ENCODE measurements at regions not wholly inside any gene's neighbourhood (a gene's known extent, or its start where the extent isn't known, plus 50 kb on each side); places are given as distances from the start of the nearest gene placed in this dataset.

DNA sequence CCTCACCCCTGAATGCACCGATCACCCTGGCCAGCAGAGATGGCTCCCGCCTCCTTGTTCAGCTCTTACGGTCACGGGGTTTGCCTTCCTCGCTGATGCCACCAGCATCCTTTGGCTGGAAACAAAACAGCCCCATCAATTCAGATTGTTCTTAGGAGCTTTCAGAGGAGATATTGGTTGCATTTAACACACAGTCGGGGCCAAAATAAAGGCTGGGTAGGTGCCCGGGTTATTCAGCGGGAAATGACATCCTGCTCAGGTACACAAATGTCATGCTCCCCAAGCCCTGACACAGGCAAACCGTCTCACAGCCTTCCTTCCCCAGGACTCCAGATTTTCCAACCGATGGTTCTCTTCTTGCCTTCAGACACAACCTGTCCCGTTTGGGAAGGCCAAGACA is 62.4 kb upstream of the MEF2A start:
- no peaks in the 10 kb centered on the region for H3K36me3 ChIP-seq (replicated peaks; ENCODE audit: insufficient read depth, low read length)
- H4K20me1 ChIP-seq (ENCODE audit: insufficient read depth, low read length), result no peaks in the 10 kb centered on the region
- TF ChIP-seq EZH2phosphoT487 (IDR thresholded peaks at IDR 0.05; ENCODE audit: low read length), result no peak
- TF ChIP-seq, protein P1, sequence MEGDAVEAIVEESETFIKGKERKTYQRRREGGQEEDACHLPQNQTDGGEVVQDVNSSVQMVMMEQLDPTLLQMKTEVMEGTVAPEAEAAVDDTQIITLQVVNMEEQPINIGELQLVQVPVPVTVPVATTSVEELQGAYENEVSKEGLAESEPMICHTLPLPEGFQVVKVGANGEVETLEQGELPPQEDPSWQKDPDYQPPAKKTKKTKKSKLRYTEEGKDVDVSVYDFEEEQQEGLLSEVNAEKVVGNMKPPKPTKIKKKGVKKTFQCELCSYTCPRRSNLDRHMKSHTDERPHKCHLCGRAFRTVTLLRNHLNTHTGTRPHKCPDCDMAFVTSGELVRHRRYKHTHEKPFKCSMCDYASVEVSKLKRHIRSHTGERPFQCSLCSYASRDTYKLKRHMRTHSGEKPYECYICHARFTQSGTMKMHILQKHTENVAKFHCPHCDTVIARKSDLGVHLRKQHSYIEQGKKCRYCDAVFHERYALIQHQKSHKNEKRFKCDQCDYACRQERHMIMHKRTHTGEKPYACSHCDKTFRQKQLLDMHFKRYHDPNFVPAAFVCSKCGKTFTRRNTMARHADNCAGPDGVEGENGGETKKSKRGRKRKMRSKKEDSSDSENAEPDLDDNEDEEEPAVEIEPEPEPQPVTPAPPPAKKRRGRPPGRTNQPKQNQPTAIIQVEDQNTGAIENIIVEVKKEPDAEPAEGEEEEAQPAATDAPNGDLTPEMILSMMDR (IDR thresholded peaks at IDR 0.05; ENCODE audit: low read length), result no peak
- TF ChIP-seq EZH2 (optimal IDR thresholded peaks at IDR 0.05; ENCODE audit: low read depth, low read length), result no peak
- no peak for DNase-seq
- no peak overlapping the region for H3K27ac ChIP-seq (ENCODE audit: low read length)
- no peak overlapping the region for H3K4me2 ChIP-seq (ENCODE audit: low read depth, low read length)
- H3K27me3 ChIP-seq (replicated peaks; ENCODE audit: insufficient read depth, low read length), result no peaks in the 10 kb centered on the region
- H3F3A ChIP-seq (ENCODE audit: insufficient read depth, low read length), result no peaks in the 10 kb centered on the region
- H3K4me3 ChIP-seq (ENCODE audit: low read length), result no peak overlapping the region
- H3K4me1 ChIP-seq (ENCODE audit: low read length), result no peaks in the 10 kb centered on the region
- no peak overlapping the region for H3K9ac ChIP-seq (ENCODE audit: low read length)
- no peaks in the 10 kb centered on the region for H3K9me2 ChIP-seq (replicated peaks; ENCODE audit: insufficient read depth, low read length)
- no peaks in the 10 kb centered on the region for H3K9me3 ChIP-seq (replicated peaks; ENCODE audit: insufficient read depth, low read length)
- no peak overlapping the region for H2AFZ ChIP-seq (ENCODE audit: low read length)
- no peaks in the 10 kb centered on the region for H3K79me2 ChIP-seq (ENCODE audit: low read length)

DNA sequence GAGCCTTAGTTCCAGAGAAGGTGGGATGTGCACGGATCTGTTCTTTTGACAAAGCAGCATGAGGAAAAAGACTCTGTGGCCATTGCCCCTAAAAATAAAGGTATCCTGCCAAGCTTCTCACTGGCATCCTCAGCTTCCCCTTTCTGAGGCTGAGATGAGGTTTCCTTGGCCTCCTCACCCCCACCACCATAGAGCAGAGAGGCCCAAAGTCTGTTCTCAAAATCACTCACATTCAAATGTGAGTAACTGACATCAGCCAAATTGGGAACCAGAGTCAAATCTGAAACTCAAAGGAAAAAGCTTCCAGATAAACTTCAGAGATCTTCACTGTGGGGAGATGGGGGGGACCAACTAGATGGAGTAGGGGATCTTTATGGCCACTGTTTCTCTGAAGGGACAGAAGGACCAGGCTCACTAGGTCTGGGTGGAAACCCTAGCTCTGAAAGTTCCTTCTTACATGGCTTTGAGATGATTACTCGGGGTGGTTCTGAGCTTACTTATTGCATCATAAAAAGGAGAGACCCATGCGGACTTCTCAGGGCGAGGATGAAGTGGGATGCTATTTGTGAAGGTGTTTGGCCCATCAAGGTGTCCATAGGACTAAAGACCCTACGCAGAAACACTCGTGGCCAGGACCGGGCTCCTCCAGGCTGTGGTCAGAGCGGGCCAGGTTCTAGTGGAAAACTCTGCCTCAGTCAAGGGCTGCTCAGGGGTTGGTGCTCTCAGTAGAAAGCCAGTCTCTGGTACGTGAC is 61.5 kb upstream of the MEF2A start:
- Histone ChIP-seq H3K27me3 (replicated peaks; ENCODE audit: insufficient read depth, low read length) (no peaks in the 10 kb centered on the region), H3K4me1 (ENCODE audit: low read length) (no peaks in the 10 kb centered on the region), H3K79me2 (ENCODE audit: low read length) (no peaks in the 10 kb centered on the region), H3K9me3 (replicated peaks; ENCODE audit: insufficient read depth, low read length) (no peaks in the 10 kb centered on the region), H3K27ac (ENCODE audit: low read length) (no peak overlapping the region), H3K9ac (ENCODE audit: low read length) (no peak overlapping the region), H3F3A (ENCODE audit: insufficient read depth, low read length) (no peaks in the 10 kb centered on the region), H3K4me3 (ENCODE audit: low read length) (no peak overlapping the region), H3K4me2 (ENCODE audit: low read depth, low read length) (no peak overlapping the region), H2AFZ (ENCODE audit: low read length) (no peak overlapping the region), H3K9me2 (replicated peaks; ENCODE audit: insufficient read depth, low read length) (no peaks in the 10 kb centered on the region), H4K20me1 (ENCODE audit: insufficient read depth, low read length) (no peaks in the 10 kb centered on the region), H3K36me3 (replicated peaks; ENCODE audit: insufficient read depth, low read length) (no peaks in the 10 kb centered on the region)
- TF ChIP-seq, protein P1 (IDR thresholded peaks at IDR 0.05; ENCODE audit: low read length), result no peak
- TF ChIP-seq EZH2 (optimal IDR thresholded peaks at IDR 0.05; ENCODE audit: low read depth, low read length) (no peak), EZH2phosphoT487 (IDR thresholded peaks at IDR 0.05; ENCODE audit: low read length) (no peak)
- no peak for DNase-seq

DNA sequence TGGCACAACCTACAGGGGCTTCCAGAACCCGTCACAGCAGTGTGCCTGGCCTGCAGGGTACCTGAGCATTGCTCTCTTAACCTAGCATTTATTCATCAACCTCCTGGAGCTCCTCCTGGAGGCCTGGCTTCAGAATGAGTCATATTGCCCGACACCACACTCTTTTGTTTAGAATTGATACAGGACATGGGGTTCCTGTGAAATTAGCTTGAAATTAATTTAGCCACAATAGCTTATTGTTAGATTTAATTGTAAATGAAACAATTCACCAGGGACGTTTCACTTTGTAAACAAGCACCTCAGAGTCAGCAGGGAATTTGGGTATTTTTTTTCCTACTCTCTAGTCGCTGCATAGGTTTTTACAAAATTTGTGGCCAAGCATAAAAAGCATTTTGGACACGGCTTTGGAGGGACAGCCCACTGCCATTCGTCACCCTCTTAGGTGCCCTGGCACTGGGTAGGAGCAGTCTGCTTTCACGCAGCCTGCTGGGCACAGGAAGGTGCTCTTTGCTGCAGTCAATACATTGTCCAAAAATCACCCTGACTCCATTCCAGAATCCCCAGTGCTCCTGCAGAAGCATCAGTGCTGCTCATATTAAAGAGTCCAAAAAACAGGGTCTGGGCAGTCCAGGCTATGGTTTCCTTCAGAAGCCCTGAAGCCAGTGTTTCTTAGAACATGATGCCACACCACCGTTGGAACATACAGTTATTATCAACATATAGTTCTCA is 60.8 kb upstream of the MEF2A start:
- no peaks in the 10 kb centered on the region for H3K79me2 ChIP-seq (ENCODE audit: low read length)
- no peaks in the 10 kb centered on the region for H3K9me3 ChIP-seq (replicated peaks; ENCODE audit: insufficient read depth, low read length)
- H3K27ac ChIP-seq (ENCODE audit: low read length), result no peak overlapping the region
- DNase-seq, result no peak
- H3K4me3 ChIP-seq (ENCODE audit: low read length), result no peak overlapping the region
- H4K20me1 ChIP-seq (ENCODE audit: insufficient read depth, low read length), result no peaks in the 10 kb centered on the region
- H3K4me1 ChIP-seq (ENCODE audit: low read length), result no peaks in the 10 kb centered on the region
- no peaks in the 10 kb centered on the region for H3F3A ChIP-seq (ENCODE audit: insufficient read depth, low read length)
- no peaks in the 10 kb centered on the region for H3K36me3 ChIP-seq (replicated peaks; ENCODE audit: insufficient read depth, low read length)
- H2AFZ ChIP-seq (ENCODE audit: low read length), result no peak overlapping the region
- no peak for TF ChIP-seq EZH2 (optimal IDR thresholded peaks at IDR 0.05; ENCODE audit: low read depth, low read length)
- TF ChIP-seq, protein P1 (IDR thresholded peaks at IDR 0.05; ENCODE audit: low read length), result no peak
- TF ChIP-seq EZH2phosphoT487 (IDR thresholded peaks at IDR 0.05; ENCODE audit: low read length), result no peak
- no peak overlapping the region for H3K4me2 ChIP-seq (ENCODE audit: low read depth, low read length)
- no peaks in the 10 kb centered on the region for H3K9me2 ChIP-seq (replicated peaks; ENCODE audit: insufficient read depth, low read length)
- no peak overlapping the region for H3K9ac ChIP-seq (ENCODE audit: low read length)
- no peaks in the 10 kb centered on the region for H3K27me3 ChIP-seq (replicated peaks; ENCODE audit: insufficient read depth, low read length)

All from MM.1S (cell line).